Activated gamma-delta T cell treated with Interleukin-2 at 50 U/mL for 16 hours (primary cell): ENCODE measurements at regions not wholly inside any gene's neighbourhood (a gene's known extent, or its start where the extent isn't known, plus 50 kb on each side); places are given as distances from the start of the nearest gene placed in this dataset.
"Not testable (repeated sequence)": the region's sequence is repeated elsewhere in the genome, so short reads cannot be mapped to it uniquely, and the experiment has no call there.

Experiments
- DNase-seq: peaks from one replicate; pipeline ENCODE4 v3.0.0-alpha.2; 2020

- DNase-seq, result no peak
Observed at GRCh38 chr1:121443001-121443540, 258.3 kb downstream of the SRGAP2C start.

GRCh38 chr1:121444096-121444495 is 259.3 kb downstream of the SRGAP2C start:
- no peak for DNase-seq

DNA sequence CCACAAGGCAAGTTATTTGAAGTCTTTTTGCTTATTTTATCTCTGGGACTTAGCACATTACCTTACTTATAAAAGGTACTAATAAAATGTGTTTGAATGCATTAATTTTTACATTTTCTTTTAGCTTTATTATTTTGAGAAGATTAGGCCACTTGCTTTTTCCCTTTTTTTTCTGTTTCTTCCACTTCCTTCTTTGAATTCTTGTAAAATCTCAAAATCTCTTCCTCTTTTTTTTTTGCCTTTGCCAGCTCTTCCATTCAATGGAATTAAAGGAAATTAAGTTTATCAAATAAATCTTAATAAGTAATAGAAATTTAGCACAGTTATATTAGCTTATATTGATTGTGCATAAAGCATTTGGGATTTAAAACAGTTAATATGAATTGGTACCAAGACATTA is 260.9 kb downstream of the SRGAP2C start:
- no peak for DNase-seq

- DNase-seq, result not testable (repeated sequence)
Observed at GRCh38 chr1:121447280-121447923, 262.6 kb downstream of the SRGAP2C start.

GRCh38 chr1:121448064-121448463 is 263.3 kb downstream of the SRGAP2C start:
- not testable (repeated sequence) for DNase-seq

- DNase-seq, result no peak
Observed at GRCh38 chr1:121448851-121449250, 264.1 kb downstream of the SRGAP2C start.

GRCh38 chr1:121452484-121452883 is 267.7 kb downstream of the SRGAP2C start:
- no peak for DNase-seq

GRCh38 chr1:121458291-121459048 is 273.7 kb downstream of the SRGAP2C start:
- no peak for DNase-seq

DNA sequence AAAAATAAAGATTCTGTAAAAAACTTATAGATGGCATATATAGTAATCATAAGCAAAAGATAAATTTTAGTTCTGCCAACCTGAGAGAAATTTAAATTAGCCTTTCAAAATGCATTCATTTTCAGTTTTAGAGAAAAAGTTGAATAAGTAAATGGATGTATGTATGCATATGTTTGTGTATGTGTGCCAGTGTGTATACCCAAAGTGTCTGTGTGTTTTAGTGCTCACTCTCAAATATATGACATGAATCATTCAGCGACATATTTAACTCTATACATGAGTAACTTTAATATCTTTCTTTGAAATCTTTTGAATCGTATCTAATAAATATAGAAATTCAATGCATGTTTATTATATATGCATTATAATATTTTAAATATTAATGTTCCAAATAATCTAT is 274.5 kb downstream of the SRGAP2C start:
- no peak for DNase-seq

DNA sequence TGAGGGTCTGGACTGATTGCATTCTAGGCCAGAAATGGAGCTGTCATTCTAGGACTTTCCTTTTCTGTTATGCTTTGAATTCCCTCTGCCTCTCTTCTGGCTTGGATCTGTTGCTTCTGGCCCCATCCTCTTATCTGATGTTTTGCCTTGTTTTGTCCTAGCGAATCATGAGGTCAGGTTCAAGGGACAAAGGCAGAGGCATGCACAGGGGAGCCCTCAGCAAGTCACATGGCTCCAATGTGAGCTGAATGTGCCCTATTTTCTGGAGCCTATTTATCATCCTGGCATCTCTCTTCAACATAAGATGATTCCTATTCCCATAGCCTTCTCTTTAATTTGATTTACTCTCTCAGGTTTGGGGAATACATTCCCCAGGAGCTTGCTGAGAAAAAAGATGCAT is 284.6 kb downstream of the SRGAP2C start:
- not testable (repeated sequence) for DNase-seq

GRCh38 chr1:121470401-121470800 is 285.6 kb downstream of the SRGAP2C start:
- not testable (repeated sequence) for DNase-seq

DNA sequence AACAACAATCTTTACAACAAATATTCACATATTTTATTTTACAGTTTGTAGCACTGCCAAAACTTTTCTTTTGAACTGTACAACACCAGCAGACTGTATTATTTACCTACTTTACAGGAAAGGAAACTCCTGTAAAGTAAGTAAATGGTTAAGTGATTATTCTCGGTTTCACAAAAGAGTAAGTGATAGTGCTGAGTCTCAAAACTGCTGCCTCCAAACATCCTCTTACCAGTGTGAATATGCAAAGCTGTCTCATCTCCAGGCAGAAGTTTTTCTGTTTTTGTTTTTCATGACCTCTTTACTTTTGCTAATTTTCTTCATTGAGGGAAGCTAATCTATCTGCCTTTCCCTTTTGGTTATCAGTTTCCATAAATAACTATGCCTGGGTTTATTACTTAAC is 286.7 kb downstream of the SRGAP2C start:
- no peak for DNase-seq

- DNase-seq, result no peak
Observed at GRCh38 chr1:121472017-121472416, 287.2 kb downstream of the SRGAP2C start.

DNA sequence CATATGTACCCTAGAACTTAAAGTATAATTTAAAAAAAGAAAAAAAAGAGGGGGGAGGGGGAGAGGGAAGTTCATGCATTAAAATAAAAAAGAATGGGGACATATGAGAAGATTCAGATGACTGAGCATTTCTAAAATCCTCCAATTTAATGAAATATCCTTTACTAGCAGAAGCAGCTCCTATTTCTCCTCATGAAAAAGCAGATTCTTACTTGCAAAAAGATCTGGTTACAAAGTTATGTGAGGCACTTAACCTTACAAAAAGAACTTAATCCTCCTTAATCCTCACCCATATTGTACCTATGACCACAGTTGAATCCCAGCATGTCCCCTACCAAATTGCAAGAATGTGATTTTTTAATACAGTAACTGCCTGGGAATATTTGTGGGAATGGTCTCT is 298.5 kb downstream of the SRGAP2C start:
- DNase-seq, result no peak

- no peak for DNase-seq
Observed at GRCh38 chr1:121483961-121484424, 299.2 kb downstream of the SRGAP2C start.

- not testable (repeated sequence) for DNase-seq
Observed at GRCh38 chr1:121494796-121495195, 310.0 kb downstream of the SRGAP2C start.

- DNase-seq, result not testable (repeated sequence)
Observed at GRCh38 chr1:121511455-121511854, 326.7 kb downstream of the SRGAP2C start.

DNA sequence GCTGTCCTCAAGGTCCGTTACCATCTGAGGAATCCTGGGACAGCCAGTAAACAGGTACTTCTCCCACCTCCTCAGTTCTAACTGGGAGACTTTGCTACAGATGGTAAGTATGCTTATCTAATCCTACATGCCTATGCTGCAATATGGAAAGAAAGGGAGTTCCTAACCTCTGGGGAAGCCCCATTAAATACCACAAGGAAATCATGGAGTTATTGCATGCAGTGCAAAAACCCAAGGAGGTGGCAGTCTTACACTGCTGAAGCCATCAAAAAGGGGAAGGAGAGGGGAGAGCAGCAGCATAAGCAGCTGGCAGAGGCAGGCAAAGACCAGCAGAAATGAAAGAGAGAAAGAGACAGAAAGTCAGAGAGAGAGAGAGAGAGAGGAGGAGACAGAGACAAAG is 327.1 kb downstream of the SRGAP2C start:
- DNase-seq, result not testable (repeated sequence)

- no peak for DNase-seq
Observed at GRCh38 chr1:121515235-121515634, 330.5 kb downstream of the SRGAP2C start.

- DNase-seq, result peak; percentile 20
Observed at GRCh38 chr1:121516234-121516967, 331.6 kb downstream of the SRGAP2C start.

GRCh38 chr1:121517586-121518230 is 332.9 kb downstream of the SRGAP2C start:
- DNase-seq, result no peak

GRCh38 chr1:121518726-121519041 is 333.9 kb downstream of the SRGAP2C start:
- DNase-seq, result no peak
